ENCODE measurements at regions not wholly inside any gene's neighbourhood (a gene's known extent, or its start where the extent isn't known, plus 50 kb on each side); places are given as distances from the start of the nearest gene placed in this dataset.

DNA sequence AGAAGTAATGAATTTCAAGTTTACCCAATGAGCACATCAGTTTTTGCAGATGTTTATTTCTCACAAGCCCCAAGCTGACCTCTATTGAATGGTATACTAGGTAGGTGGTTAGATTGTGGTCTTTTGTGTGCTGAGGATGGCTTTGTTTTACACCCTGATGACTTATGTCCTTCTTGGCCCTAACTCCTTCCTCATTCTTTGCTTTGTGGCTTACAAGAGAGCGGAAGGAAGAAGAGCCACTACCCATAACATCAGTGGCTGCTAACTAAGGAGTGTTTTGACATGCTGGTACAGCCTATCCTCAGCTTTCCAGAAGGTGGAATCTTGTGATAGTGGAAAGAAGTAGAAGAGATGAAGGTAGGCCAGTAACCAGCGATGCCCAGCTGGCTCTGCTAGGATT lies 85.7 kb upstream of the NTRK2 start:
- TF ChIP-seq EZH2 (IDR thresholded peaks at IDR 0.05; ENCODE audit: borderline replicate concordance) (no peak), CTCF (IDR thresholded peaks at IDR 0.05; ENCODE audit: poor library complexity) (no peak), EZH2phosphoT487 (IDR thresholded peaks at IDR 0.05; ENCODE audit: low read depth, severe bottlenecking, unreplicated experiment) (no peak)
